AG10803 (cell line): ENCODE measurements at regions not wholly inside any gene's neighbourhood (a gene's known extent, or its start where the extent isn't known, plus 50 kb on each side); places are given as distances from the start of the nearest gene placed in this dataset.
"Not testable (repeated sequence)": the region's sequence is repeated elsewhere in the genome, so short reads cannot be mapped to it uniquely, and the experiment has no call there.

ENCODE experiments used
- DNase-seq: peaks from one replicate; pipeline ENCODE4 v3.0.0; 2010; ENCODE audit warnings: low read depth
- H3K4me3 ChIP-seq: 2 replicates; pipeline ENCODE4 v1.5.1; 2011; ENCODE audit warnings: mild to moderate bottlenecking, low read length, control low read depth
- TF ChIP-seq, protein P1 (sequence below): conservative IDR thresholded peaks from 2 replicates; pipeline ENCODE4 v1.5.1; 2011; ENCODE audit warnings: mild to moderate bottlenecking, low read length, control low read depth, inconsistent platforms

DNA sequence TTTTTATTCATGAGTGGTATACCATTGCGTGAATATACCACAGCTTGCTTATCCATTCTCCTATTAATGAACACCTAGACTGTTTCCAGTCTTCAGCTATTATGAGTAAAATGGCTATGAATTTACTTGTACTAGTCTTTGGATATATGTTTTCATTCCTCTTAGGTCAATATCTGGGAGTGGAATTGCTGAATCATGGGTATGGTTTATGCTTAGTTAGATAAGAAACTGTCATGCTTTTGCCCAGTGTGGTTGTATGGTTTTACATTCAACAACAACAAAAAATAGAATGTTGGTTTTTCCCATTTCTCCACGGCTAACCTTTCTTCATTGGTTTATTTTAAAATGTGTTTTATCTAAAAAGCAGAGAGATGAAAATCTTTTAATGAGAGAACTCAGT is 308.3 kb downstream of the PHF14 start:
- no peak overlapping the region for H3K4me3 ChIP-seq
- no peak for DNase-seq
- TF ChIP-seq, protein P1, sequence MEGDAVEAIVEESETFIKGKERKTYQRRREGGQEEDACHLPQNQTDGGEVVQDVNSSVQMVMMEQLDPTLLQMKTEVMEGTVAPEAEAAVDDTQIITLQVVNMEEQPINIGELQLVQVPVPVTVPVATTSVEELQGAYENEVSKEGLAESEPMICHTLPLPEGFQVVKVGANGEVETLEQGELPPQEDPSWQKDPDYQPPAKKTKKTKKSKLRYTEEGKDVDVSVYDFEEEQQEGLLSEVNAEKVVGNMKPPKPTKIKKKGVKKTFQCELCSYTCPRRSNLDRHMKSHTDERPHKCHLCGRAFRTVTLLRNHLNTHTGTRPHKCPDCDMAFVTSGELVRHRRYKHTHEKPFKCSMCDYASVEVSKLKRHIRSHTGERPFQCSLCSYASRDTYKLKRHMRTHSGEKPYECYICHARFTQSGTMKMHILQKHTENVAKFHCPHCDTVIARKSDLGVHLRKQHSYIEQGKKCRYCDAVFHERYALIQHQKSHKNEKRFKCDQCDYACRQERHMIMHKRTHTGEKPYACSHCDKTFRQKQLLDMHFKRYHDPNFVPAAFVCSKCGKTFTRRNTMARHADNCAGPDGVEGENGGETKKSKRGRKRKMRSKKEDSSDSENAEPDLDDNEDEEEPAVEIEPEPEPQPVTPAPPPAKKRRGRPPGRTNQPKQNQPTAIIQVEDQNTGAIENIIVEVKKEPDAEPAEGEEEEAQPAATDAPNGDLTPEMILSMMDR, result no peak

DNA sequence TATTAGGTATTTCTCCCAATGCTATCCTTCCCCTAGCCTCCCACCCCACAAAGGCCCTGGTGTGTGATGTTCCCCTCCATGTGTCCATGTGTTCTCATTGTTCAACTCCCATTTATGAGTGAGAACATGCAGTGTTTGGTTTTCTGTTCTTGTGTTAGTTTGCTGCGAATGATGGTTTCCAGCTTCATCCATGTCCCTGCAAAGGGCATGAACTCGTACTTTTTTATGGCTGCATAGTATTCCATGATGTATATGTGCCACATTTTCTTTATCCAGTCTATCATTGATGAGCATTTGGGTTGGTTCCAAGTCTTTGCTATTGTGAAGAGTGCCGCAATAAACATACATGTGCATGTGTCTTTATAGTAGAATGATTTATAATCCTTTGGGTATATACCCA is 309.9 kb downstream of the PHF14 start:
- not testable (repeated sequence) for H3K4me3 ChIP-seq, DNase-seq

DNA sequence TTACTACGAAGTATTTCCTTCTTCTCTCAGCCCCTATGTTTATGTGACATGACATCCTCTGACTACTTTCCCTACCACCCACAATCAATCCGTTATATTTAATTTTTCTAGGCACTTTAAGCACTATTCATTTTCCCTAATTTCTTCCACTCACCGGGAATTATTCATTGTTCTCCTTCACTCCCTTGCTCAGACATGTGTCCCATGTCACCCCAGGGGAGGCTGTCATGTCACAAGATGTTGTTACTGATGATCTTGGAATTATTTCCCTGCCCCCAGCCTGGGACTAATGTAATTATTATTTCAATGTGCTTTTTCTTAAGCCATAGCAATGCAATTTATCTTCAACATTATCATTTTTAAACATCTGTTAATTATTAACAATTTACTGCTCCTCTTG is 317.2 kb downstream of the PHF14 start:
- H3K4me3 ChIP-seq, result no peak overlapping the region
- no peak for DNase-seq
- TF ChIP-seq, protein P1, result no peak

DNA sequence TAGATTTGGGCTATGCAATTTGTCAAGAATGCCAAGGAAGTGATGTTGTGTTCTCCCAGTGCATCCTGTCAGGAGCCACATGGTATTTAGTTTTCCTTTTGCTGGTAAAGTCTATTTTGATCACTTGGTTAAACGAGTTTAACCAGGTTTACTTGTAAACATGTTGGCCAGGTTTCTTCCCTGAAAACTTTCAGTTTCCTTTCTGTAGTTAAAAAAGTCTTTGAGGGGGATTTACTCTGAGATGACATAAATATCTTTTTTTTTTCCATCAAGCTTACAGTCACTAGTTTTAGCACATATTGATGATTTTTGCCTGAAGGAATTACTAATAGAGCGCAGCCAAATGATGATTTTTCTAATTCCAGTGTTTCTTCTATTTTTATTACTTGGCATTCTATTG is 320.5 kb downstream of the PHF14 start:
- no peak for DNase-seq
- TF ChIP-seq, protein P1, result no peak
- H3K4me3 ChIP-seq, result no peak overlapping the region

DNA sequence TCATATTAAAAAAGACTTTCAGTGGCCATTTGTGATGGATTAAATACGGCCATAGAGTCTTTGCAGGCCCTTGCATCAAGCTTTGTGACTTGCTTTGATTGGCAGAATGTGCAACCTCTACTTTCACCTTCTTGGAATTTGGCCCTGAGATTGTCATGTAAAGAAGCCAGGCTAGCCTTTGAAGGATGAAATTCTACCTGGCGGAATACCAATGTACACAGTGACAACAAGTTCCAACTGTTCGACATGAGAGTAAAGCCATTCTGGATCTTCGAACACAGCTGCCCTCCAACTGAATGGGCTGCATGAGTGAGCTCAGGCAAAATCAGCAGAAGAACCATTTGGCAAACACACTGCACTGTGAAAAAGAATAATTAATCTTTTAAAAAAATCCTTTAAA is 321.3 kb downstream of the PHF14 start:
- H3K4me3 ChIP-seq, result no peak overlapping the region
- TF ChIP-seq, protein P1, result no peak
- DNase-seq, result no peak

DNA sequence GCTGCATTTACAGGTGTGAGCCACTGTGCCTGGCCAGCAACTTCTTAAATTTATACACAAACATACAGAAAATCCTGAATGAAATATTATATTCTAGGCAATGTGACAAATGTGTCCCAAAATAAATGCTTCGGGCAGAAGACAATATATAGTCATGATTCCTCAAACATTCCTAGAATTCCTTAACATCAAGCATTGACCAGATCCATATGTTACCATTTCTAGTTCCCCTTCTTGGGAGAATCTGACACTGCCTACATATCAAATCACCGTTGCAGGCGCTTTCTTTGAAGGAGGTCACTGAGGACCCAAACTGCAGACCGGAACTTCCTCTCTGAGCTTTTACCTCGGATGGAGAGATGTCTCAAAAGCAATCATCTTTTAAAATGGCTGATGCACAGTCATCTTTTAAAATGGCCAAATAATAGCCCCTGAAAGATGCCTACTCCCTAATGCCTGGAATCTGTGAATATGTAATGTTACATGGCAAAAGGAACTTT is 323.5 kb downstream of the PHF14 start:
- no peak for DNase-seq

DNA sequence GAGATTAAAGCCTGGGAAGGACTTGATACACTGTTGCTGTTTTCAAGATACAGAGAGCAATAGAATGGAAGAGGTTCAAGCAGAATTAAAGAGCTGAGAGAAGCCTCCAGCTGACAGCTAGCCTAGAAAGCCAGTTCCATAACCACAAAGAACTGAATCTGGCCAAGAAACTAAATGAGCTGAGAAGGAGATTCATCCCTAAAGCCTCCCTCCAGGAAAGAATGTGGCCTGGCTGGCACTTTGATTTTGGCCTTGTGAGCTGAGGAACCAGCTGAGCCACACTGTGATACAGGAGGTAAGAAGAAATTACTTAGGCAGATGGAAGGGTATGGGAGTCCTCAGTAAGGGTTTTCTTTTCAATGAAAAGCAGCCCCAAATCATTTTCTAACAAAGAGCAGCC is 324.1 kb downstream of the PHF14 start:
- TF ChIP-seq, protein P1, result no peak
- peak; percentile 35 for DNase-seq
- H3K4me3 ChIP-seq, result no peak overlapping the region

More for the DNA sequence above, 323.5 kb downstream of the PHF14 start:
- TF ChIP-seq, protein P1, result no peak
- H3K4me3 ChIP-seq, result no peak overlapping the region

DNA sequence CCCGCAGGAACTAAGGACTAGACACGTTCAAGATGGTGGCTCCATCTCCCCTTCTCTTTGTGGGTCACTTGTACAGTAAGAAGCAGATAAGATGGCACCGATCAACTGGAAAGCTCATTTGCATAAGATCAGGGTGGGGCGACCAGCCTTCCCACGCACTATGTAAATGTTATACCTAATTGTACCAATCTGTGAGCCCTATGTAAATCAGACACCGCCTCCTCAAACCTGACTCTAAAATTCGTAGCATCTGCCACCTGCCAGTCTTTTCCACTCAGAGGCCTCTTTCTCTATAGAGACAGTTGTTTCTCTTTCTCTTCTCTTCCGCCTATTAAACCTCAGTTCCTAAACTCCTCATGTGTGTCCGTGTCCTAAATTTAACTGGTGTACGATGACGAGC is 324.5 kb downstream of the PHF14 start:
- no peak for DNase-seq
- H3K4me3 ChIP-seq, result no peak overlapping the region
- TF ChIP-seq, protein P1, result no peak
